Large intestine (tissue), 3 donors: ENCODE measurements at regions not wholly inside any gene's neighbourhood (a gene's known extent, or its start where the extent isn't known, plus 50 kb on each side); places are given as distances from the start of the nearest gene placed in this dataset.

Source experiments
- DNase-seq, 2 donors: peaks; one replicate each; pipeline versions ENCODE4 v3.0.0 to v3.0.0-alpha.2; 2013
- H3K27ac ChIP-seq: one replicate; pipeline ENCODE4 v1.5.1; 2013; ENCODE audit warnings: low read length
- H3K27me3 ChIP-seq: 2 replicates; pipeline ENCODE4 v1.6.1; 2013; ENCODE audit warnings: low read length; ENCODE audit not compliant: control insufficient read depth, insufficient read depth
- H3K36me3 ChIP-seq: 2 replicates; pipeline ENCODE4 v1.6.1; 2013; ENCODE audit warnings: low read length; ENCODE audit not compliant: control insufficient read depth, insufficient read depth
- H3K4me1 ChIP-seq: one replicate; pipeline ENCODE4 v1.6.1; 2013; ENCODE audit warnings: low read length; ENCODE audit not compliant: control insufficient read depth, insufficient read depth
- H3K4me3 ChIP-seq: one replicate; pipeline ENCODE4 v1.5.1; 2013; ENCODE audit warnings: low read length
- H3K9me3 ChIP-seq: one replicate; pipeline ENCODE4 v1.6.1; 2013; ENCODE audit warnings: mild to moderate bottlenecking, low read depth, low read length, moderate library complexity; ENCODE audit not compliant: control insufficient read depth
- WGBS: methylation state at CpG from one replicate; pipeline ENCODE4 v1.1.5; 2013; ENCODE audit warnings: low lambda C conversion rate; ENCODE audit not compliant: insufficient coverage; 5-methylcytosine and 5-hydroxymethylcytosine counted together

- H3K36me3 ChIP-seq: no peaks in the 10 kb centered on the region
- H3K27ac ChIP-seq: no peak overlapping the region
- no peaks in the 10 kb centered on the region for H3K4me1 ChIP-seq
- 20% methylated on average over 1 of the region's 3 CpGs for WGBS
- no peak for DNase-seq
- no peak overlapping the region for H3K4me3 ChIP-seq
- H3K27me3 ChIP-seq: no peaks in the 10 kb centered on the region
- no peaks in the 10 kb centered on the region for H3K9me3 ChIP-seq
Measured at GRCh38 chr6:19454001-19454720, 383.0 kb upstream of the ID4 start.

GRCh38 chr6:19454721-19455392, 382.3 kb upstream of the ID4 start:
- DNase-seq: no peak
- no peaks in the 10 kb centered on the region for H3K27me3 ChIP-seq
- no peak overlapping the region for H3K4me3 ChIP-seq
- H3K4me1 ChIP-seq: no peaks in the 10 kb centered on the region
- no peaks in the 10 kb centered on the region for H3K9me3 ChIP-seq
- H3K36me3 ChIP-seq: no peaks in the 10 kb centered on the region
- no CpG with 5 or more reads among the region's 2 CpGs for WGBS
- no peak overlapping the region for H3K27ac ChIP-seq

GRCh38 chr6:19463250-19463649, 373.9 kb upstream of the ID4 start:
- WGBS: no CpG with 5 or more reads among the region's 2 CpGs
- Histone ChIP-seq H3K36me3 (no peaks in the 10 kb centered on the region), H3K9me3 (no peaks in the 10 kb centered on the region), H3K27me3 (no peaks in the 10 kb centered on the region), H3K27ac (no peak overlapping the region), H3K4me3 (no peak overlapping the region), H3K4me1 (no peaks in the 10 kb centered on the region)
- DNase-seq: no peak

- no peak overlapping the region for H3K4me3 ChIP-seq
- H3K4me1 ChIP-seq: no peaks in the 10 kb centered on the region
- no peaks in the 10 kb centered on the region for H3K27me3 ChIP-seq
- peak in 1 of 2 donors; percentile 10 for DNase-seq
- H3K36me3 ChIP-seq: no peaks in the 10 kb centered on the region
- WGBS: 24% methylated on average over 3 of the region's 5 CpGs
- no peak overlapping the region for H3K27ac ChIP-seq
- H3K9me3 ChIP-seq: no peaks in the 10 kb centered on the region
Measured at GRCh38 chr6:19463925-19464324, 373.2 kb upstream of the ID4 start.

GRCh38 chr6:19465256-19465655, 371.9 kb upstream of the ID4 start:
- H3K4me1 ChIP-seq: no peaks in the 10 kb centered on the region
- no peak overlapping the region for H3K27ac ChIP-seq
- no peak for DNase-seq
- 44% methylated on average over 2 of the region's 10 CpGs for WGBS
- H3K9me3 ChIP-seq: no peaks in the 10 kb centered on the region
- no peaks in the 10 kb centered on the region for H3K27me3 ChIP-seq
- H3K4me3 ChIP-seq: no peak overlapping the region
- H3K36me3 ChIP-seq: no peaks in the 10 kb centered on the region

GRCh38 chr6:19465760-19466159, 371.4 kb upstream of the ID4 start:
- H3K36me3 ChIP-seq: no peaks in the 10 kb centered on the region
- WGBS: no CpG with 5 or more reads among the region's 3 CpGs
- H3K9me3 ChIP-seq: no peaks in the 10 kb centered on the region
- H3K4me1 ChIP-seq: no peaks in the 10 kb centered on the region
- no peak overlapping the region for H3K27ac ChIP-seq
- H3K27me3 ChIP-seq: no peaks in the 10 kb centered on the region
- H3K4me3 ChIP-seq: no peak overlapping the region
- DNase-seq: no peak

GRCh38 chr6:19470333-19470732, 366.8 kb upstream of the ID4 start:
- no peak overlapping the region for H3K27ac ChIP-seq
- WGBS: no CpG with 5 or more reads among the region's 7 CpGs
- no peak for DNase-seq
- H3K27me3 ChIP-seq: no peaks in the 10 kb centered on the region
- H3K9me3 ChIP-seq: no peaks in the 10 kb centered on the region
- H3K4me3 ChIP-seq: no peak overlapping the region
- no peaks in the 10 kb centered on the region for H3K4me1 ChIP-seq
- H3K36me3 ChIP-seq: no peaks in the 10 kb centered on the region

GRCh38 chr6:19472153-19472552, 365.0 kb upstream of the ID4 start:
- WGBS: no CpG with 5 or more reads among the region's 4 CpGs

GRCh38 chr6:19472850-19473249, 364.3 kb upstream of the ID4 start:
- Histone ChIP-seq H3K27ac (no peak overlapping the region), H3K27me3 (no peaks in the 10 kb centered on the region), H3K9me3 (no peaks in the 10 kb centered on the region), H3K36me3 (no peaks in the 10 kb centered on the region), H3K4me3 (no peak overlapping the region), H3K4me1 (no peaks in the 10 kb centered on the region)
- WGBS: 50% methylated on average over 1 of the region's 4 CpGs
- no peak for DNase-seq

More at GRCh38 chr6:19472153-19472552, 365.0 kb upstream of the ID4 start:
- DNase-seq: no peak
- H3K27me3 ChIP-seq: no peaks in the 10 kb centered on the region
- no peaks in the 10 kb centered on the region for H3K9me3 ChIP-seq
- H3K36me3 ChIP-seq: no peaks in the 10 kb centered on the region
- no peak overlapping the region for H3K27ac ChIP-seq
- no peaks in the 10 kb centered on the region for H3K4me1 ChIP-seq
- H3K4me3 ChIP-seq: no peak overlapping the region

- H3K27ac ChIP-seq: no peak overlapping the region
- no peak overlapping the region for H3K4me3 ChIP-seq
- no peaks in the 10 kb centered on the region for H3K27me3 ChIP-seq
- H3K9me3 ChIP-seq: no peaks in the 10 kb centered on the region
- no peaks in the 10 kb centered on the region for H3K36me3 ChIP-seq
- WGBS: 86% methylated on average over 1 of the region's 1 CpG
- no peaks in the 10 kb centered on the region for H3K4me1 ChIP-seq
- no peak for DNase-seq
Measured at GRCh38 chr6:19477563-19477962, 359.6 kb upstream of the ID4 start.

- no peak overlapping the region for H3K27ac ChIP-seq
- no peaks in the 10 kb centered on the region for H3K27me3 ChIP-seq
- DNase-seq: no peak
- no peaks in the 10 kb centered on the region for H3K9me3 ChIP-seq
- H3K4me1 ChIP-seq: no peaks in the 10 kb centered on the region
- no peak overlapping the region for H3K4me3 ChIP-seq
- WGBS: no CpG with 5 or more reads among the region's 4 CpGs
- no peaks in the 10 kb centered on the region for H3K36me3 ChIP-seq
Measured at GRCh38 chr6:19478273-19478672, 358.9 kb upstream of the ID4 start.
